IMR-90 (cell line): ENCODE measurements at regions not wholly inside any gene's neighbourhood (a gene's known extent, or its start where the extent isn't known, plus 50 kb on each side); places are given as distances from the start of the nearest gene placed in this dataset.

Experiments used
- ATAC-seq: fragments of 200-7000 bp; cut with Tn5 transposase; 2 replicates; pipeline ENCODE4 v1.9.1; 2020; ENCODE audit warnings: low read depth, mild to moderate bottlenecking, moderate library complexity
- BruUV-seq: library from RNA; stranded (reverse); fragments of 400-500 nt; replicated peaks from 2 replicates; lab custom pipeline; 2021; lab: Mats Ljungman, UMichigan
- CTCF ChIA-PET: fragments of 300-600 bp; formaldehyde crosslinking; extraction: SDS; loops from one replicate; lab custom pipeline; 2021; ENCODE audit warnings: antibody characterized with exemption; lab: Yijun Ruan, JAX
- POLR2A ChIA-PET: fragments of 300-600 bp; sonication (Branson Sonifier 250); formaldehyde crosslinking; loops from one replicate; lab custom pipeline; 2022; ENCODE audit warnings: antibody characterized with exemption; ENCODE audit not compliant: unreplicated experiment; lab: Charles Lee
- DNase-seq: peaks from one replicate; pipeline ENCODE4 v3.0.0; 2013
- H2AFZ ChIP-seq: replicated peaks from 2 replicates; pipeline ENCODE3; 2013; ENCODE audit warnings: low read length, mild to moderate bottlenecking; ENCODE audit not compliant: poor library complexity
- H2AK5ac ChIP-seq: 2 replicates; pipeline ENCODE4 v1.6.1; 2013; ENCODE audit warnings: low read depth, low read length, inconsistent platforms
- H2AK9ac ChIP-seq: replicated peaks from 2 replicates; pipeline ENCODE3; 2013; ENCODE audit warnings: mild to moderate bottlenecking, low read depth, low read length, moderate library complexity; ENCODE audit not compliant: poor library complexity
- H2BK120ac ChIP-seq: 2 replicates; pipeline ENCODE4 v1.6.1; 2013; ENCODE audit warnings: low read depth, low read length, inconsistent platforms
- H2BK15ac ChIP-seq: 3 replicates; pipeline ENCODE4 v1.6.1; 2013; ENCODE audit warnings: low read depth, low read length, inconsistent platforms
- H2BK20ac ChIP-seq: 2 replicates; pipeline ENCODE4 v1.6.1; 2013; ENCODE audit warnings: low read depth, mild to moderate bottlenecking, inconsistent platforms, low read length, moderate library complexity
- H2BK5ac ChIP-seq: 2 replicates; pipeline ENCODE4 v1.6.1; 2013; ENCODE audit warnings: mild to moderate bottlenecking, low read depth, low read length, inconsistent platforms; ENCODE audit not compliant: poor library complexity, severe bottlenecking
- H3K14ac ChIP-seq: replicated peaks from 2 replicates; pipeline ENCODE4 v1.6.1; 2013; ENCODE audit warnings: low read depth, low read length, inconsistent platforms
- H3K18ac ChIP-seq: 2 replicates; pipeline ENCODE4 v1.6.1; 2013; ENCODE audit warnings: low read depth, low read length, control low read depth
- H3K23ac ChIP-seq: 2 replicates; pipeline ENCODE4 v1.6.1; 2013; ENCODE audit warnings: low read depth, low read length, inconsistent platforms
- H3K27ac ChIP-seq: 2 replicates; pipeline ENCODE4 v1.5.1; 2013; ENCODE audit warnings: mild to moderate bottlenecking, control low read depth, low read length; ENCODE audit not compliant: insufficient read depth
- H3K27me3 ChIP-seq: 2 replicates; pipeline ENCODE4 v1.6.1; 2013; ENCODE audit warnings: low read length; ENCODE audit not compliant: control insufficient read depth, insufficient read depth
- H3K36me3 ChIP-seq: 2 replicates; pipeline ENCODE4 v1.6.1; 2013; ENCODE audit warnings: low read length, mixed read lengths; ENCODE audit not compliant: control insufficient read depth, insufficient read depth
- H3K4ac ChIP-seq: 2 replicates; pipeline ENCODE4 v1.6.1; 2013; ENCODE audit warnings: low read depth, low read length, inconsistent platforms
- H3K4me1 ChIP-seq: 2 replicates; pipeline ENCODE4 v1.6.1; 2013; ENCODE audit warnings: low read length, mixed read lengths; ENCODE audit not compliant: control insufficient read depth, insufficient read depth
- H3K4me2 ChIP-seq: 2 replicates; pipeline ENCODE4 v1.6.1; 2013; ENCODE audit warnings: low read depth, mild to moderate bottlenecking, control low read depth, low read length, moderate library complexity
- H3K4me3 ChIP-seq: 2 replicates; pipeline ENCODE4 v1.5.1; 2013; ENCODE audit warnings: low read depth, mild to moderate bottlenecking, control low read depth, low read length, moderate library complexity; ENCODE audit not compliant: insufficient read depth
- H3K56ac ChIP-seq: 2 replicates; pipeline ENCODE4 v1.6.1; 2013; ENCODE audit warnings: low read length, inconsistent platforms; ENCODE audit not compliant: insufficient read depth; ENCODE audit errors: extremely low read depth
- H3K79me1 ChIP-seq, 2 experiments: 2 replicates each; pipeline ENCODE4 v1.6.1; 2013; ENCODE audit warnings: low read length in 2 of 2, inconsistent platforms in 1 of 2, low read depth in 1 of 2
- H3K9ac ChIP-seq: 2 replicates; pipeline ENCODE4 v1.6.1; 2013; ENCODE audit warnings: low read depth, low read length, control low read depth
- H3K9me1 ChIP-seq: 2 replicates; pipeline ENCODE4 v1.6.1; 2013; ENCODE audit warnings: low read length, inconsistent platforms; ENCODE audit not compliant: insufficient read depth
- H3K9me3 ChIP-seq: 2 replicates; pipeline ENCODE4 v1.6.1; 2013; ENCODE audit warnings: low read length; ENCODE audit not compliant: control insufficient read depth, insufficient read depth
- H4K20me1 ChIP-seq: 2 replicates; pipeline ENCODE4 v1.6.1; 2013; ENCODE audit warnings: low read length, inconsistent platforms; ENCODE audit not compliant: insufficient read depth
- H4K5ac ChIP-seq: 2 replicates; pipeline ENCODE4 v1.6.1; 2013; ENCODE audit warnings: mild to moderate bottlenecking, low read depth, low read length, control low read depth
- H4K8ac ChIP-seq, 2 experiments: 2 replicates each; pipeline ENCODE4 v1.6.1; 2013; ENCODE audit warnings: low read depth in 2 of 2, low read length in 2 of 2, control low read depth in 1 of 2, inconsistent platforms in 1 of 2
- H4K91ac ChIP-seq: 2 replicates; pipeline ENCODE4 v1.6.1; 2013; ENCODE audit warnings: low read depth, low read length, inconsistent platforms; ENCODE audit not compliant: insufficient read depth
- CHD1 ChIP-seq: IDR thresholded peaks from 2 replicates; pipeline ENCODE4 v1.6.1; 2012; ENCODE audit warnings: low read depth, low read length, improper control_type of control experiment
- MAFK ChIP-seq: IDR thresholded peaks from 2 replicates; pipeline ENCODE4 v1.6.1; 2012; ENCODE audit warnings: low read depth, low read length, improper control_type of control experiment
- MAZ ChIP-seq: IDR thresholded peaks from 2 replicates; pipeline ENCODE4 v1.6.1; 2012; ENCODE audit warnings: low read depth, mild to moderate bottlenecking, low read length, improper control_type of control experiment, moderate library complexity, borderline replicate concordance
- MXI1 ChIP-seq: IDR thresholded peaks from 2 replicates; pipeline ENCODE4 v1.6.1; 2012; ENCODE audit warnings: low read depth, mild to moderate bottlenecking, low read length, moderate library complexity, borderline replicate concordance
- NFE2L2 ChIP-seq: fragments of 150-350 bp; IDR thresholded peaks from 2 replicates; pipeline ENCODE4 v1.6.1; 2016; ENCODE audit warnings: low read depth, mild to moderate bottlenecking, low read length
- POLR2A ChIP-seq: IDR thresholded peaks from 2 replicates; pipeline ENCODE4 v1.6.1; 2012; ENCODE audit warnings: mild to moderate bottlenecking, low read depth, low read length
- RAD21 ChIP-seq: IDR thresholded peaks from 2 replicates; pipeline ENCODE4 v1.6.1; 2012; ENCODE audit warnings: low read length, improper control_type of control experiment
- RCOR1 ChIP-seq: IDR thresholded peaks from 2 replicates; pipeline ENCODE4 v1.6.1; 2012; ENCODE audit warnings: mild to moderate bottlenecking, low read length, improper control_type of control experiment; ENCODE audit not compliant: insufficient replicate concordance
- RFX5 ChIP-seq: IDR thresholded peaks from 2 replicates; pipeline ENCODE4 v1.8.0; 2012; ENCODE audit warnings: low read depth, mild to moderate bottlenecking, low read length, moderate library complexity
- SMC3 ChIP-seq: fragments of 150-350 bp; IDR thresholded peaks from 2 replicates; pipeline ENCODE4 v1.6.1; 2016; ENCODE audit warnings: low read depth, mild to moderate bottlenecking, antibody characterized with exemption, low read length, moderate library complexity
- WGBS, 2 experiments: methylation state at CpG; one replicate each; pipeline versions ENCODE4 v1.1.5 to v1.1.7; 2013; ENCODE audit warnings: missing lambda C conversion rate in 2 of 2; ENCODE audit not compliant: insufficient read length in 1 of 2; ENCODE audit errors: extremely low coverage in 2 of 2; 5-methylcytosine and 5-hydroxymethylcytosine counted together
- dilution Hi-C: fragments of 300-500 bp; cut with HindIII; formaldehyde crosslinking; loops from one replicate; pipeline ENCODE4 v1.14.3; 2018; ENCODE audit warnings: low sequenced_read_pairs; ENCODE audit not compliant: unreplicated experiment
- in situ Hi-C: fragments of 300-500 bp; cut with MboI; formaldehyde crosslinking; loops from 3 replicates; pipeline ENCODE4 v1.14.3; 2019; ENCODE audit warnings: low sequenced_read_pairs, inconsistent platforms, mixed read lengths
- intact Hi-C: fragments of 100-400 bp; cut with micrococcal nuclease; formaldehyde crosslinking; loops from 2 replicates; pipeline ENCODE4 v1.10.0; 2022
- TF ChIP-seq, protein P1 (sequence below): conservative IDR thresholded peaks from 2 replicates; pipeline ENCODE4 v1.5.1; 2012; ENCODE audit warnings: mild to moderate bottlenecking, low read depth, low read length, improper control_type of control experiment
- TF ChIP-seq, protein P2 (sequence below): fragments of 150-350 bp; IDR thresholded peaks from 2 replicates; pipeline ENCODE4 v1.6.1; 2016; ENCODE audit warnings: low read depth, mild to moderate bottlenecking, low read length, moderate library complexity, borderline replicate concordance

DNA sequence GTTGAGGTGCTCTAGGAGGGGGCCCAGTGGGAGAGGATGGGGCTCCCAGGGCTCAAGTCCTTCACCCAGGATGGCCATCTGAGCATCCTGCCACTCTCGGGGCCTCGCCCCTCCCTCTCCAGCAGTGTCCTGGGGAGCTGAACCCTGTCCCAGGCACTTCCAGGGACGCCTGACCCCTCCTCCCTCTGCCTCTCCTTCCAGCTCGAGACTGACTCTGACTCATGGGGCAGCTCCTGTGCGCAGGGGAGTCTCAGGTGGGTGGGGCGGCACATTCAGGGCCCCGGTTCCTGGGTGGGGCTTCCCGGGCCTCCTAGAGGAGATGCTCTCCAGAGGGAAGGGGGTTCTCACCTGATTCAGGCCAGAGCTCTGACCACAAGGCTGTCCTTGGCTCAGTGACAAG, 77.1 kb upstream of the IGLL5 start:
- Histone ChIP-seq H3K9me1 (no peaks in the 10 kb centered on the region), H2AK9ac (no peak overlapping the region), H3K27me3 (no peaks in the 10 kb centered on the region; the same call in 1 of the 2 replicates), H3K4ac (no peak overlapping the region), H4K91ac (no peak overlapping the region), H3K27ac (no peak overlapping the region), H4K5ac (no peak overlapping the region), H2BK20ac (no peak overlapping the region), H3K23ac (no peak overlapping the region), H3K9me3 (no peaks in the 10 kb centered on the region), H2BK120ac (no peak overlapping the region), H3K36me3 (no peaks in the 10 kb centered on the region), H2AK5ac (no peak overlapping the region), H3K14ac (no peak overlapping the region), H2BK15ac (no peak overlapping the region), H3K18ac (no peak overlapping the region), H3K79me1 (no peaks in the 10 kb centered on the region), H3K4me3 (no peak overlapping the region), H4K20me1 (no peaks in the 10 kb centered on the region), H3K56ac (no peak overlapping the region), H2AFZ (no peak overlapping the region), H3K4me1 (no peaks in the 10 kb centered on the region), H4K8ac (no peak overlapping the region), H2BK5ac (no peak overlapping the region), H3K9ac (no peak overlapping the region), H3K4me2 (no peak overlapping the region)
- no peak for DNase-seq
- intact Hi-C loops: loop anchor here (1.0 kb wide), 1 partner anchor 146 kb away; no protein-coding TSS in a partner anchor
- dilution Hi-C loops: no loop called here
- in situ Hi-C loops: no loop called here
- no CpG with 5 or more reads among the region's 8 CpGs for WGBS, 2 experiments
- POLR2A ChIA-PET: no interaction called here
- TF ChIP-seq MAZ (no peak), RFX5 (no peak), NFE2L2 (no peak), MXI1 (no peak), CHD1 (no peak), RCOR1 (no peak), POLR2A (no peak), SMC3 (no peak), MAFK (no peak), RAD21 (no peak)
- TF ChIP-seq, protein P1, sequence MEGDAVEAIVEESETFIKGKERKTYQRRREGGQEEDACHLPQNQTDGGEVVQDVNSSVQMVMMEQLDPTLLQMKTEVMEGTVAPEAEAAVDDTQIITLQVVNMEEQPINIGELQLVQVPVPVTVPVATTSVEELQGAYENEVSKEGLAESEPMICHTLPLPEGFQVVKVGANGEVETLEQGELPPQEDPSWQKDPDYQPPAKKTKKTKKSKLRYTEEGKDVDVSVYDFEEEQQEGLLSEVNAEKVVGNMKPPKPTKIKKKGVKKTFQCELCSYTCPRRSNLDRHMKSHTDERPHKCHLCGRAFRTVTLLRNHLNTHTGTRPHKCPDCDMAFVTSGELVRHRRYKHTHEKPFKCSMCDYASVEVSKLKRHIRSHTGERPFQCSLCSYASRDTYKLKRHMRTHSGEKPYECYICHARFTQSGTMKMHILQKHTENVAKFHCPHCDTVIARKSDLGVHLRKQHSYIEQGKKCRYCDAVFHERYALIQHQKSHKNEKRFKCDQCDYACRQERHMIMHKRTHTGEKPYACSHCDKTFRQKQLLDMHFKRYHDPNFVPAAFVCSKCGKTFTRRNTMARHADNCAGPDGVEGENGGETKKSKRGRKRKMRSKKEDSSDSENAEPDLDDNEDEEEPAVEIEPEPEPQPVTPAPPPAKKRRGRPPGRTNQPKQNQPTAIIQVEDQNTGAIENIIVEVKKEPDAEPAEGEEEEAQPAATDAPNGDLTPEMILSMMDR: no peak
- TF ChIP-seq, protein P2, sequence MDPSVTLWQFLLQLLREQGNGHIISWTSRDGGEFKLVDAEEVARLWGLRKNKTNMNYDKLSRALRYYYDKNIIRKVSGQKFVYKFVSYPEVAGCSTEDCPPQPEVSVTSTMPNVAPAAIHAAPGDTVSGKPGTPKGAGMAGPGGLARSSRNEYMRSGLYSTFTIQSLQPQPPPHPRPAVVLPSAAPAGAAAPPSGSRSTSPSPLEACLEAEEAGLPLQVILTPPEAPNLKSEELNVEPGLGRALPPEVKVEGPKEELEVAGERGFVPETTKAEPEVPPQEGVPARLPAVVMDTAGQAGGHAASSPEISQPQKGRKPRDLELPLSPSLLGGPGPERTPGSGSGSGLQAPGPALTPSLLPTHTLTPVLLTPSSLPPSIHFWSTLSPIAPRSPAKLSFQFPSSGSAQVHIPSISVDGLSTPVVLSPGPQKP: no peak
- CTCF ChIA-PET: interaction anchor here (1.0 to 1.3 kb wide), 3 partner anchors 9 to 73 kb away, joined by 3 to 8 read pairs (median 3); no protein-coding TSS in a partner anchor
- ATAC-seq: no peak
- BruUV-seq: no TSS peak
